IMR-90 (cell line): ENCODE measurements at regions not wholly inside any gene's neighbourhood (a gene's known extent, or its start where the extent isn't known, plus 50 kb on each side); places are given as distances from the start of the nearest gene placed in this dataset.

Experiments used
- ATAC-seq: fragments of 200-7000 bp; cut with Tn5 transposase; 2 replicates; pipeline ENCODE4 v1.9.1; 2020; ENCODE audit warnings: low read depth, mild to moderate bottlenecking, moderate library complexity
- BruUV-seq: library from RNA; stranded (reverse); fragments of 400-500 nt; replicated peaks from 2 replicates; lab custom pipeline; 2021; lab: Mats Ljungman, UMichigan
- CTCF ChIA-PET: fragments of 300-600 bp; formaldehyde crosslinking; extraction: SDS; loops from one replicate; lab custom pipeline; 2021; ENCODE audit warnings: antibody characterized with exemption; lab: Yijun Ruan, JAX
- POLR2A ChIA-PET: fragments of 300-600 bp; sonication (Branson Sonifier 250); formaldehyde crosslinking; loops from one replicate; lab custom pipeline; 2022; ENCODE audit warnings: antibody characterized with exemption; ENCODE audit not compliant: unreplicated experiment; lab: Charles Lee
- DNase-seq: peaks from one replicate; pipeline ENCODE4 v3.0.0; 2013
- H2AFZ ChIP-seq: replicated peaks from 2 replicates; pipeline ENCODE3; 2013; ENCODE audit warnings: low read length, mild to moderate bottlenecking; ENCODE audit not compliant: poor library complexity
- H2AK5ac ChIP-seq: 2 replicates; pipeline ENCODE4 v1.6.1; 2013; ENCODE audit warnings: low read depth, low read length, inconsistent platforms
- H2AK9ac ChIP-seq: replicated peaks from 2 replicates; pipeline ENCODE3; 2013; ENCODE audit warnings: mild to moderate bottlenecking, low read depth, low read length, moderate library complexity; ENCODE audit not compliant: poor library complexity
- H2BK120ac ChIP-seq: 2 replicates; pipeline ENCODE4 v1.6.1; 2013; ENCODE audit warnings: low read depth, low read length, inconsistent platforms
- H2BK15ac ChIP-seq: 3 replicates; pipeline ENCODE4 v1.6.1; 2013; ENCODE audit warnings: low read depth, low read length, inconsistent platforms
- H2BK20ac ChIP-seq: 2 replicates; pipeline ENCODE4 v1.6.1; 2013; ENCODE audit warnings: low read depth, mild to moderate bottlenecking, inconsistent platforms, low read length, moderate library complexity
- H2BK5ac ChIP-seq: 2 replicates; pipeline ENCODE4 v1.6.1; 2013; ENCODE audit warnings: mild to moderate bottlenecking, low read depth, low read length, inconsistent platforms; ENCODE audit not compliant: poor library complexity, severe bottlenecking
- H3K14ac ChIP-seq: replicated peaks from 2 replicates; pipeline ENCODE4 v1.6.1; 2013; ENCODE audit warnings: low read depth, low read length, inconsistent platforms
- H3K18ac ChIP-seq: 2 replicates; pipeline ENCODE4 v1.6.1; 2013; ENCODE audit warnings: low read depth, low read length, control low read depth
- H3K23ac ChIP-seq: 2 replicates; pipeline ENCODE4 v1.6.1; 2013; ENCODE audit warnings: low read depth, low read length, inconsistent platforms
- H3K27ac ChIP-seq: 2 replicates; pipeline ENCODE4 v1.5.1; 2013; ENCODE audit warnings: mild to moderate bottlenecking, control low read depth, low read length; ENCODE audit not compliant: insufficient read depth
- H3K27me3 ChIP-seq: 2 replicates; pipeline ENCODE4 v1.6.1; 2013; ENCODE audit warnings: low read length; ENCODE audit not compliant: control insufficient read depth, insufficient read depth
- H3K36me3 ChIP-seq: 2 replicates; pipeline ENCODE4 v1.6.1; 2013; ENCODE audit warnings: low read length, mixed read lengths; ENCODE audit not compliant: control insufficient read depth, insufficient read depth
- H3K4ac ChIP-seq: 2 replicates; pipeline ENCODE4 v1.6.1; 2013; ENCODE audit warnings: low read depth, low read length, inconsistent platforms
- H3K4me1 ChIP-seq: 2 replicates; pipeline ENCODE4 v1.6.1; 2013; ENCODE audit warnings: low read length, mixed read lengths; ENCODE audit not compliant: control insufficient read depth, insufficient read depth
- H3K4me2 ChIP-seq: 2 replicates; pipeline ENCODE4 v1.6.1; 2013; ENCODE audit warnings: low read depth, mild to moderate bottlenecking, control low read depth, low read length, moderate library complexity
- H3K4me3 ChIP-seq: 2 replicates; pipeline ENCODE4 v1.5.1; 2013; ENCODE audit warnings: low read depth, mild to moderate bottlenecking, control low read depth, low read length, moderate library complexity; ENCODE audit not compliant: insufficient read depth
- H3K56ac ChIP-seq: 2 replicates; pipeline ENCODE4 v1.6.1; 2013; ENCODE audit warnings: low read length, inconsistent platforms; ENCODE audit not compliant: insufficient read depth; ENCODE audit errors: extremely low read depth
- H3K79me1 ChIP-seq, 2 experiments: 2 replicates each; pipeline ENCODE4 v1.6.1; 2013; ENCODE audit warnings: low read length in 2 of 2, inconsistent platforms in 1 of 2, low read depth in 1 of 2
- H3K9ac ChIP-seq: 2 replicates; pipeline ENCODE4 v1.6.1; 2013; ENCODE audit warnings: low read depth, low read length, control low read depth
- H3K9me1 ChIP-seq: 2 replicates; pipeline ENCODE4 v1.6.1; 2013; ENCODE audit warnings: low read length, inconsistent platforms; ENCODE audit not compliant: insufficient read depth
- H3K9me3 ChIP-seq: 2 replicates; pipeline ENCODE4 v1.6.1; 2013; ENCODE audit warnings: low read length; ENCODE audit not compliant: control insufficient read depth, insufficient read depth
- H4K20me1 ChIP-seq: 2 replicates; pipeline ENCODE4 v1.6.1; 2013; ENCODE audit warnings: low read length, inconsistent platforms; ENCODE audit not compliant: insufficient read depth
- H4K5ac ChIP-seq: 2 replicates; pipeline ENCODE4 v1.6.1; 2013; ENCODE audit warnings: mild to moderate bottlenecking, low read depth, low read length, control low read depth
- H4K8ac ChIP-seq, 2 experiments: 2 replicates each; pipeline ENCODE4 v1.6.1; 2013; ENCODE audit warnings: low read depth in 2 of 2, low read length in 2 of 2, control low read depth in 1 of 2, inconsistent platforms in 1 of 2
- H4K91ac ChIP-seq: 2 replicates; pipeline ENCODE4 v1.6.1; 2013; ENCODE audit warnings: low read depth, low read length, inconsistent platforms; ENCODE audit not compliant: insufficient read depth
- CEBPB ChIP-seq: IDR thresholded peaks from 2 replicates; pipeline ENCODE4 v1.6.1; 2012; ENCODE audit warnings: low read depth, low read length, improper control_type of control experiment
- CHD1 ChIP-seq: IDR thresholded peaks from 2 replicates; pipeline ENCODE4 v1.6.1; 2012; ENCODE audit warnings: low read depth, low read length, improper control_type of control experiment
- FOS ChIP-seq: fragments of 150-350 bp; IDR thresholded peaks from 2 replicates; pipeline ENCODE4 v1.6.1; 2016; ENCODE audit warnings: low read depth, low read length
- WGBS, 2 experiments: methylation state at CpG; one replicate each; pipeline versions ENCODE4 v1.1.5 to v1.1.7; 2013; ENCODE audit warnings: missing lambda C conversion rate in 2 of 2; ENCODE audit not compliant: insufficient read length in 1 of 2; ENCODE audit errors: extremely low coverage in 2 of 2; 5-methylcytosine and 5-hydroxymethylcytosine counted together
- dilution Hi-C: fragments of 300-500 bp; cut with HindIII; formaldehyde crosslinking; loops from one replicate; pipeline ENCODE4 v1.14.3; 2018; ENCODE audit warnings: low sequenced_read_pairs; ENCODE audit not compliant: unreplicated experiment
- in situ Hi-C: fragments of 300-500 bp; cut with MboI; formaldehyde crosslinking; loops from 3 replicates; pipeline ENCODE4 v1.14.3; 2019; ENCODE audit warnings: low sequenced_read_pairs, inconsistent platforms, mixed read lengths
- intact Hi-C: fragments of 100-400 bp; cut with micrococcal nuclease; formaldehyde crosslinking; loops from 2 replicates; pipeline ENCODE4 v1.10.0; 2022
- TF ChIP-seq, protein P1 (sequence below): fragments of 150-350 bp; IDR thresholded peaks from 2 replicates; pipeline ENCODE4 v1.6.1; 2017; ENCODE audit warnings: mild to moderate bottlenecking, antibody characterized with exemption, low read length, low read depth

DNA sequence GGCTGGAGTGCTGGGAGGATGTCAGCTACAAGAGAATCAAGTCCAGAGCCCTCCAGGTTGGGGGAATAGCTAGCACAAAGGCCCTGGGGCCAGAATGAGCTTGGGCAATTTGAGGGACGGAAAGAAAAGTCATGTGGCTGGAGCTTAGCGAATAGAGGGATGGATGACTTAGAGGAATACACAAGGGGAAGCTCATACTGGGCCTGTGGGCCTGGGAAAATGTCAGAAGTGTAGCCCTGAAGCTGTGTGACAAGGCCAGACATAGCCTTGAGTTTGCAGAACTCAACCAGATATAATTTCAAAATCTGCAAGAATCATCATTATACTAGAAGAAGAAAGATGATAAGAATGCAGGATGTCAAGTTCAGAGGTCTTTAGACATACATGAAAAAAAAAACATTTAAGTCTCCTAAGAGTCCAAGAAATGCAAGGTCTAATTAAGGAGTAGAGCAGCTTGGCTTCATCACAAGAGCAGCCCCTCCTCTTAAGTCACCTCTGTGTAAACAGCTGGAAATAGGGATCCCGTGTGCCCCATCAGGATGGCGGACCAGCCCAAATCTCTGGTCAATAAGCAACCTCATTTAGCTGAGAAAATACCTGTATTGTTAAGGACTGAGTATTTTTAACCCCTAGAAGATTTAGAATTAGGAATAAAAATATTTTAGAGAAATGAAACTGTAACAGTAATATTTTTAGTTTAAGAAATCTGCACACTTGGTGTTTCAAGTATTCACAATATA, 66.6 kb downstream of the ABCC12 start:
- Histone ChIP-seq H3K56ac (no peak overlapping the region), H4K5ac (no peak overlapping the region), H2BK120ac (no peak overlapping the region), H2AK5ac (no peak overlapping the region), H2BK15ac (no peak overlapping the region), H2AK9ac (no peak overlapping the region), H3K79me1 (no peaks in the 10 kb centered on the region), H2AFZ (no peak overlapping the region), H3K4me2 (no peak overlapping the region), H3K4me1 (no peaks in the 10 kb centered on the region), H2BK20ac (no peak overlapping the region), H3K9me1 (no peaks in the 10 kb centered on the region; the same call in 1 of the 2 replicates), H3K4ac (no peak overlapping the region), H3K18ac (no peak overlapping the region), H4K8ac (no peak overlapping the region), H3K23ac (no peak overlapping the region), H3K4me3 (no peak overlapping the region), H4K91ac (no peak overlapping the region), H3K9ac (no peak overlapping the region), H2BK5ac (no peak overlapping the region), H3K9me3 (no peaks in the 10 kb centered on the region), H4K20me1 (no peaks in the 10 kb centered on the region), H3K14ac (no peak overlapping the region), H3K27ac (no peak overlapping the region), H3K27me3 (peaks cover 15% of the 10 kb centered on the region), H3K36me3 (no peaks in the 10 kb centered on the region)
- intact Hi-C loops (no loop called here), in situ Hi-C loops (no loop called here), dilution Hi-C loops (no loop called here)
- WGBS, 2 experiments, result 83% methylated on average over 1 of the region's 4 CpGs; no CpG with 5 or more reads in 1 of the 2 experiments
- DNase-seq (no peak), ATAC-seq (no peak)
- no TSS peak for BruUV-seq
- no peak for TF ChIP-seq FOS
- no peak for TF ChIP-seq CEBPB
- TF ChIP-seq CHD1, result no peak
- TF ChIP-seq, protein P1, sequence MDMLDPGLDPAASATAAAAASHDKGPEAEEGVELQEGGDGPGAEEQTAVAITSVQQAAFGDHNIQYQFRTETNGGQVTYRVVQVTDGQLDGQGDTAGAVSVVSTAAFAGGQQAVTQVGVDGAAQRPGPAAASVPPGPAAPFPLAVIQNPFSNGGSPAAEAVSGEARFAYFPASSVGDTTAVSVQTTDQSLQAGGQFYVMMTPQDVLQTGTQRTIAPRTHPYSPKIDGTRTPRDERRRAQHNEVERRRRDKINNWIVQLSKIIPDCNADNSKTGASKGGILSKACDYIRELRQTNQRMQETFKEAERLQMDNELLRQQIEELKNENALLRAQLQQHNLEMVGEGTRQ, result no peak
- POLR2A ChIA-PET, result no interaction called here
- CTCF ChIA-PET, result interaction anchor here (0.7 to 1.3 kb wide), 2 partner anchors 34 to 381 kb away, joined by 3 to 5 read pairs; no protein-coding TSS in a partner anchor
